ENCODE measurements at regions not wholly inside any gene's neighbourhood (a gene's known extent, or its start where the extent isn't known, plus 50 kb on each side); places are given as distances from the start of the nearest gene placed in this dataset.

DNA sequence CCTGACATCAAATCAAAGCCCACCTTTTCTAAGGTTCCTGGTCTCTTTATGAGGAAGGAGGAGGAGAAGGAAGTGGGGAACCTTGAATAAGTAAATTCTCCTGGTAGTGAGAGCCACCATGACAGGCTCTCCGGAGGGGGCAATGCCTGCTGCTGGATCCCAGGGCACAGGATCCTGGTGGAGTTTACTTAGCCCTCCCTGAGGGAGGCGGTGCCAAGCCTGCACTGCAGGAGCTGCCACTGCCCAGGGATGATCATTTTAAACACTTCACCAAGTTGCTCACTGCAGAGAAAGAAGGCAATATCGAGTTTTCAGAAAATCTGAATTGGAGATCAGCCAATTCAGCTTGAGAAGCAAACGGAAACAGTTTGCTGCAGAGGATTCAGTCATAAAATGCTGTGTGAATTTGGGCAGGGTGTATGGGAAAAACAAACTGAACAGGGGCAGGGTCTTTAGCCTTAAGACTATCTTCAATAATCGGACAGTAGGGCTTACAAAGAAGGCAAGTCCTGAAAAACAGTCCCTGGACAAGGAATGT lies 200.7 kb downstream of the RAD51AP2 start:
- H3K4me1 Mint-ChIP-seq: no peaks in the 10 kb centered on the region
- no peaks in the 10 kb centered on the region for H3K36me3 ChIP-seq (ENCODE audit: insufficient read depth, low read length)
- H3K4me3 Mint-ChIP-seq: no peak overlapping the region
- peaks cover 0 to 8% (median 0%) of the 10 kb centered on the region in 8 donors for H3K9me3 Mint-ChIP-seq
- H3K27me3 ChIP-seq (ENCODE audit: insufficient read depth, low read length): no peaks in the 10 kb centered on the region
- DNase-seq: no peak
- CTCF ChIA-PET (ENCODE audit: partially characterized antibody): no interaction called here
- POLR2A ChIA-PET (ENCODE audit: partially characterized antibody): no interaction called here
- H3K27me3 Mint-ChIP-seq: no peaks in the 10 kb centered on the region
- H3K27ac Mint-ChIP-seq: no peak overlapping the region
- H3K36me3 Mint-ChIP-seq: no peaks in the 10 kb centered on the region
- H3K9me3 ChIP-seq (ENCODE audit: control insufficient read depth in 1 of 2, low read length in 2 of 2): no peaks in the 10 kb centered on the region
- H3K4me1 ChIP-seq (ENCODE audit: insufficient read depth, low read length): no peaks in the 10 kb centered on the region
- no peak overlapping the region for H3K4me3 ChIP-seq (ENCODE audit: low read length in 2 of 2)
- intact Hi-C loops (cut with micrococcal nuclease): no loop called here
- no peak overlapping the region for H3K27ac ChIP-seq (ENCODE audit: low read depth, low read length)

- Mint-ChIP-seq H3K36me3 (no peaks in the 10 kb centered on the region), H3K4me1 (no peaks in the 10 kb centered on the region), H3K27me3 (no peaks in the 10 kb centered on the region), H3K27ac (no peak overlapping the region), H3K4me3 (no peak overlapping the region), H3K9me3 (peaks cover 0 to 8% (median 0%) of the 10 kb centered on the region in 8 donors)
- intact Hi-C loops (cut with micrococcal nuclease): no loop called here
- Histone ChIP-seq H3K27me3 (ENCODE audit: insufficient read depth, low read length) (no peaks in the 10 kb centered on the region), H3K9me3 (ENCODE audit: control insufficient read depth in 1 of 2, low read length in 2 of 2) (no peaks in the 10 kb centered on the region), H3K36me3 (ENCODE audit: insufficient read depth, low read length) (no peaks in the 10 kb centered on the region), H3K4me3 (ENCODE audit: low read length in 2 of 2) (no peak overlapping the region), H3K27ac (ENCODE audit: low read depth, low read length) (no peak overlapping the region), H3K4me1 (ENCODE audit: insufficient read depth, low read length) (no peaks in the 10 kb centered on the region)
- CTCF ChIA-PET (ENCODE audit: partially characterized antibody): no interaction called here
- no peak for DNase-seq
- POLR2A ChIA-PET (ENCODE audit: partially characterized antibody): no interaction called here
Observed at GRCh38 chr2:17313261-17313660, 205.0 kb downstream of the RAD51AP2 start.

GRCh38 chr2:17311771-17312511 lies 206.3 kb downstream of the RAD51AP2 start:
- no peaks in the 10 kb centered on the region for H3K4me1 Mint-ChIP-seq
- H3K4me3 ChIP-seq (ENCODE audit: low read length in 2 of 2): no peak overlapping the region
- CTCF ChIA-PET (ENCODE audit: partially characterized antibody): no interaction called here
- H3K27ac Mint-ChIP-seq: no peak overlapping the region
- no peaks in the 10 kb centered on the region for H3K9me3 ChIP-seq (ENCODE audit: control insufficient read depth in 1 of 2, low read length in 2 of 2)
- no peak overlapping the region for H3K27ac ChIP-seq (ENCODE audit: low read depth, low read length)
- no peak overlapping the region for H3K4me3 Mint-ChIP-seq
- no peaks in the 10 kb centered on the region for H3K27me3 Mint-ChIP-seq
- H3K36me3 Mint-ChIP-seq: no peaks in the 10 kb centered on the region
- POLR2A ChIA-PET (ENCODE audit: partially characterized antibody): no interaction called here
- intact Hi-C loops (cut with micrococcal nuclease): no loop called here
- H3K36me3 ChIP-seq (ENCODE audit: insufficient read depth, low read length): no peaks in the 10 kb centered on the region
- no peak for DNase-seq
- no peaks in the 10 kb centered on the region for H3K27me3 ChIP-seq (ENCODE audit: insufficient read depth, low read length)
- no peaks in the 10 kb centered on the region for H3K4me1 ChIP-seq (ENCODE audit: insufficient read depth, low read length)
- peaks cover 0 to 5% (median 0%) of the 10 kb centered on the region in 8 donors for H3K9me3 Mint-ChIP-seq

DNA sequence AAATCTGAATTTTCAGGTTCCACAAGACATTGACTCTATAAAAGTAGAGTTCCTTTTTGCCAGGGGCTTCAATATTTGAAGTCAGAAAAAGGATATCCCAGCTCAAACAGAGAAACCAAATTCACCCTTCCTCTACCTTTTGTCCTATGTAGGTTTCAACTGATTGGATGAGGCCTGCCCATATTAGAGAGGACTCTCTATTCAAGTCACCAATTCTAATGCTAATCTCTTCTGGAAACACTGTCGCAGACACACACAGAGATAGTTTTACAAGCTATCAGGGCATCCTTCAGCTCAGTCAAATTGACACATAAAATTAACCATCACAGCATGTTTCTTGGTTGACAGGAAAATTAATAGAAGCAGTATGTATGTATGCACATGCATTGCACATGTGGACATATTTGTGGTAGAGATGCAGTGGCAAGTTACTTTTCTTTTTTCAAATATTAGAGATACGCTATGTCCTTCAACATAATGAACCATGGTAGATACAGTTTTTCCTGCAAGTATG lies 207.1 kb downstream of the RAD51AP2 start:
- POLR2A ChIA-PET (ENCODE audit: partially characterized antibody): no interaction called here
- Histone ChIP-seq H3K4me3 (ENCODE audit: low read length in 2 of 2) (no peak overlapping the region), H3K27me3 (ENCODE audit: insufficient read depth, low read length) (no peaks in the 10 kb centered on the region), H3K36me3 (ENCODE audit: insufficient read depth, low read length) (no peaks in the 10 kb centered on the region), H3K4me1 (ENCODE audit: insufficient read depth, low read length) (no peaks in the 10 kb centered on the region), H3K27ac (ENCODE audit: low read depth, low read length) (no peak overlapping the region), H3K9me3 (ENCODE audit: control insufficient read depth in 1 of 2, low read length in 2 of 2) (no peaks in the 10 kb centered on the region)
- Mint-ChIP-seq H3K4me3 (no peak overlapping the region), H3K36me3 (no peaks in the 10 kb centered on the region), H3K27ac (no peak overlapping the region), H3K9me3 (peaks cover 0 to 5% (median 0%) of the 10 kb centered on the region in 8 donors), H3K27me3 (no peaks in the 10 kb centered on the region), H3K4me1 (no peaks in the 10 kb centered on the region)
- intact Hi-C loops (cut with micrococcal nuclease): no loop called here
- CTCF ChIA-PET (ENCODE audit: partially characterized antibody): no interaction called here
- DNase-seq: no peak

GRCh38 chr2:17309741-17310339 lies 208.4 kb downstream of the RAD51AP2 start:
- H3K4me3 Mint-ChIP-seq: no peak overlapping the region
- H3K36me3 Mint-ChIP-seq: no peaks in the 10 kb centered on the region
- intact Hi-C loops (cut with micrococcal nuclease): no loop called here
- H3K4me1 ChIP-seq (ENCODE audit: insufficient read depth, low read length): no peaks in the 10 kb centered on the region
- no peaks in the 10 kb centered on the region for H3K9me3 ChIP-seq (ENCODE audit: control insufficient read depth in 1 of 2, low read length in 2 of 2)
- H3K27me3 ChIP-seq (ENCODE audit: insufficient read depth, low read length): no peaks in the 10 kb centered on the region
- H3K36me3 ChIP-seq (ENCODE audit: insufficient read depth, low read length): no peaks in the 10 kb centered on the region
- peaks cover 0 to 4% (median 0%) of the 10 kb centered on the region in 8 donors for H3K9me3 Mint-ChIP-seq
- H3K27ac ChIP-seq (ENCODE audit: low read depth, low read length): no peak overlapping the region
- no peaks in the 10 kb centered on the region for H3K27me3 Mint-ChIP-seq
- POLR2A ChIA-PET (ENCODE audit: partially characterized antibody): no interaction called here
- H3K27ac Mint-ChIP-seq: no peak overlapping the region
- H3K4me1 Mint-ChIP-seq: no peaks in the 10 kb centered on the region
- no peak for DNase-seq
- CTCF ChIA-PET (ENCODE audit: partially characterized antibody): no interaction called here
- H3K4me3 ChIP-seq (ENCODE audit: low read length in 2 of 2): no peak overlapping the region

DNA sequence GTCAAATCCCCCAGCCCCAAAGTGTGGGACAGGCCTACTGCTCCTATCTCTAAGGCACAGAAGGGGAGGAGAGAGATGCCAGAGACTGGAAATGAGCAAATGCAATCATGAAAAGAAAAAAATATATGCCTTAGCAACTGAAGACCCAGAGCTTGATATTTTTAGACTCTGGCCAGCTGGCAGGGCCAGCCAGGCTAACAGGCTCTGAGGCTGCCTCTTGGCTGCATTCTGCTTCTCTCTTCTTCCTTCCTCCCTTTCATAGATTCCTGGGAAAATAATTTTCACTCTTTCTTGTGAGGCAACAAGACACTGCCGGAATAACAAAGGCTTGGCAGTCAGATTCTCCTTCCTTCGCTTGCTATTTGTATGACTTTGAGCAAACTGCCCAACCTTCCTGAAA lies 209.1 kb downstream of the RAD51AP2 start:
- ChIA-PET CTCF (ENCODE audit: partially characterized antibody) (no interaction called here), POLR2A (ENCODE audit: partially characterized antibody) (no interaction called here)
- intact Hi-C loops (cut with micrococcal nuclease): no loop called here

DNA sequence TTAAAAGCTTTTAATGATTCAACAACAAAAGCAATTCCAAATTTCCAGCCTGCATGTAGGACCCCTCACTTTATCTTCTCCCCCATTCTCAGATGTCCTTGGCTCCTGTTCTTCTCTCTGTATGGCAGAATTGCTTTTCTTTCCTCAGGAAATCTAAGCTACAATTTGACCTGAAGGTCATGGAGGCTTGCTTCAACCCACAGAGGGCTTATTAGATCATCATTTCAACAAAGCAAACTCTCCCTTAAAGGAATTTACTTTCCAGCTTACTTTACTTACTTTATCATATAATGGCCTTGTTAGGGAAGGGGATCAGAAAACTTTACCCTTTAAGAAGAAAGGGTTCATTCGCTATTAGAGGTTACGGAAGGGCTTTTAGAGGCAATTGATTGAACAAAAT lies 211.5 kb downstream of the RAD51AP2 start:
- H3K36me3 Mint-ChIP-seq: no peaks in the 10 kb centered on the region
- Histone ChIP-seq H3K4me3 (ENCODE audit: low read length in 2 of 2) (no peak overlapping the region), H3K27me3 (ENCODE audit: insufficient read depth, low read length) (no peaks in the 10 kb centered on the region), H3K9me3 (ENCODE audit: control insufficient read depth in 1 of 2, low read length in 2 of 2) (no peaks in the 10 kb centered on the region), H3K4me1 (ENCODE audit: insufficient read depth, low read length) (no peaks in the 10 kb centered on the region), H3K36me3 (ENCODE audit: insufficient read depth, low read length) (no peaks in the 10 kb centered on the region), H3K27ac (ENCODE audit: low read depth, low read length) (no peak overlapping the region)
- no peaks in the 10 kb centered on the region for H3K27me3 Mint-ChIP-seq
- no peaks in the 10 kb centered on the region for H3K4me1 Mint-ChIP-seq
- DNase-seq: no peak
- H3K27ac Mint-ChIP-seq: no peak overlapping the region
- H3K4me3 Mint-ChIP-seq: no peak overlapping the region
- CTCF ChIA-PET (ENCODE audit: partially characterized antibody): no interaction called here
- POLR2A ChIA-PET (ENCODE audit: partially characterized antibody): no interaction called here
- peaks cover 0 to 4% (median 2%) of the 10 kb centered on the region in 8 donors for H3K9me3 Mint-ChIP-seq
- intact Hi-C loops (cut with micrococcal nuclease): no loop called here

More for the DNA sequence above, 209.1 kb downstream of the RAD51AP2 start:
- Mint-ChIP-seq H3K4me1 (no peaks in the 10 kb centered on the region), H3K9me3 (peaks cover 0 to 4% (median 0%) of the 10 kb centered on the region in 8 donors), H3K4me3 (no peak overlapping the region), H3K36me3 (no peaks in the 10 kb centered on the region), H3K27me3 (no peaks in the 10 kb centered on the region), H3K27ac (no peak overlapping the region)
- H3K4me3 ChIP-seq (ENCODE audit: low read length in 2 of 2): no peak overlapping the region
- H3K4me1 ChIP-seq (ENCODE audit: insufficient read depth, low read length): no peaks in the 10 kb centered on the region
- no peaks in the 10 kb centered on the region for H3K27me3 ChIP-seq (ENCODE audit: insufficient read depth, low read length)
- no peak overlapping the region for H3K27ac ChIP-seq (ENCODE audit: low read depth, low read length)
- no peak for DNase-seq
- no peaks in the 10 kb centered on the region for H3K36me3 ChIP-seq (ENCODE audit: insufficient read depth, low read length)
- no peaks in the 10 kb centered on the region for H3K9me3 ChIP-seq (ENCODE audit: control insufficient read depth in 1 of 2, low read length in 2 of 2)
